Lower leg skin (tissue), 4 donors: ENCODE measurements at regions not wholly inside any gene's neighbourhood (a gene's known extent, or its start where the extent isn't known, plus 50 kb on each side); places are given as distances from the start of the nearest gene placed in this dataset.

Experiments
- DNase-seq, 2 donors: peaks; one replicate each; pipeline ENCODE4 v3.0.0-alpha.2; 2019; ENCODE audit warnings: low spot score in 2 of 2
- H3K4me3 ChIP-seq: fragments of 200-600 bp; sonication (generic); 2 replicates; pipeline ENCODE4 v1.5.1; 2017; ENCODE audit warnings: mild to moderate bottlenecking, low read depth; ENCODE audit not compliant: poor library complexity, severe bottlenecking
- CTCF ChIP-seq, 3 donors: fragments of 450-650 bp; IDR thresholded peaks; one replicate each; pipeline ENCODE4 v1.5.1; 2016; ENCODE audit warnings: antibody characterized with exemption in 3 of 3, mild to moderate bottlenecking in 3 of 3, moderate library complexity in 2 of 3
- POLR2A ChIP-seq, 2 donors: fragments of 450-650 bp; IDR thresholded peaks; one replicate each; pipeline ENCODE4 v1.6.1; 2016 to 2017; ENCODE audit warnings: antibody characterized with exemption in 2 of 2, mild to moderate bottlenecking in 1 of 2, moderate library complexity in 1 of 2
- WGBS, 2 donors: methylation state at CpG; one replicate each; pipeline ENCODE4 v1.1.5; 2018; 5-methylcytosine and 5-hydroxymethylcytosine counted together
- intact Hi-C: fragments of 100-400 bp; cut with DNase I; formaldehyde crosslinking; loops from one replicate; pipeline ENCODE4 v1.15.0; 2023; ENCODE audit warnings: low total_unique reads

DNA sequence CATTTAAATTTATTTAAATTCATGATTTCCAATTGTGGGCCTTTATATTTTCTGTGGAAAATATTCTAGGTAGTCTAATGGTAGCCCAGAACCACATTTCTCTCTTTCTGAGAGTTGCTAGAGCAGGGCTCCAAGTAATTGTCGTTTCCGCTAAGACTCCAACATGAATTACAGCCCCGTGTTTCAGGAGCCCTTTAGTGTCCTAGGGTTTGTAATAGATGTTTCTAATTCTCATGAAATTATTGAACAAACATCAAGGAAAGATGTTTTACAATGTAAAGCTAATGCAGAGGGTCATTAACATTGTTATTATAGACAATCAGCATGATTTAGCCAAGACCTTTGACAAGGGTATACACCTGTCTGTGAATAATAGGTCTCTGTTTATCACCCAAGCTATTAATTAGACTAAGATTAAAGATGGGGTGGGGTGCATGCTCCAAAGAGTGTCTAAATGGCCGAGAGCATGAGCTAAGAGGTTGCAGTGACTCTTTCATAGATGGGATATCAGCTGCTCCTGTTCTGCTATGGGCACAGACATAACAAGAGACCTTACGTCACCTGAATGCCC lies 81.8 kb upstream of the NTM start:
- intact Hi-C loops, result no loop called here
- H3K4me3 ChIP-seq, result no peak overlapping the region
- TF ChIP-seq POLR2A (IDR thresholded peaks at IDR 0.05) (no peak), CTCF (IDR thresholded peaks at IDR 0.05) (no peak)
- WGBS, 2 donors, result 77 to 80% methylated on average over 5 of the region's 5 CpGs
- no peak for DNase-seq

- WGBS, 2 donors, result 42 to 45% methylated on average over 3 of the region's 3 CpGs
- intact Hi-C loops, result no loop called here
- DNase-seq, result no peak
- TF ChIP-seq CTCF (IDR thresholded peaks at IDR 0.05), result no peak
- TF ChIP-seq POLR2A (IDR thresholded peaks at IDR 0.05), result no peak
- no peak overlapping the region for H3K4me3 ChIP-seq
These were observed 80.2 kb upstream of the NTM start for GRCh38 chr11:131290185-131290584.

DNA sequence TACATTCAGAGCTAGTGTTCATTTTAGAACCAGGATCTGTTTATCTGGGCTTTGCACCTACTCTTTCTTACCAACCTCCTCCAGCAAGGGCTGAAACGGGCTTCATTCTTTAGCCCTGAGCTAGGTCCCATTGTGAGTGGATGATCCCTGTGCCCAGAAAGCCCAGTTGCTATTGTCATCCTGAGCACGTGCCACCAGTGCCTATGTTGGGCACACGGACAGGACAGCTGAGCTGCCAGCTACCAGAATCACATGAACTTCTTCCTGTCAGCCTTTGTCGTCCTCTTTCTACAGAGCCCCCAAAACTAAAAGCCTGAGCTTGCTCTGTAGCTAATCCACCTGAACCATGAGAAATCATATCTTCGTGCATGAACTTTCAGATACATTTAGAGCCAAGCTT lies 74.4 kb upstream of the NTM start:
- no peak for TF ChIP-seq CTCF (IDR thresholded peaks at IDR 0.05)
- no peak for TF ChIP-seq POLR2A (IDR thresholded peaks at IDR 0.05)
- 73 to 83% methylated on average over 5 of the region's 5 CpGs for WGBS, 2 donors
- no peak overlapping the region for H3K4me3 ChIP-seq
- intact Hi-C loops, result no loop called here
- DNase-seq, result no peak

DNA sequence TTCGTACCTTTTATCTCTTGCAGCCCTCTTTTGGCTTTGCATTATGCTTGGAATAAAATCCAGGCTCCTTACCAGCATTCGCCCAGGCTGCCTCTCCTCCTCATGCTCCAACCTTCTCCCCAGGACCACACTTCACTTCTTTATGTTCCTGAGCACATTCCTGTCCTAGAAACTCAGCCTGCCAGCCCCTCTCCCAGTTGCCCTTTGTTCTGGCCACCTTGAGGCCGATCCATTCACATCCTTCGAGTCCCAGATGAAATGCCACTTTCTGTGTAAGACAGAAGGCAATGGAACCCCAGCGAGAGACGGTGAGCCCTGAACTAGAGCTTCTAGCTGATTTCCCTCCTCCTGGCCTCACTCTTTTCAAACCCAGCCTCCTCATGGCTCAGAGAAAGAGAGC lies 73.0 kb upstream of the NTM start:
- TF ChIP-seq CTCF (IDR thresholded peaks at IDR 0.05), result no peak
- no peak for TF ChIP-seq POLR2A (IDR thresholded peaks at IDR 0.05)
- WGBS, 2 donors, result 90 to 92% methylated on average over 6 of the region's 6 CpGs
- no peak overlapping the region for H3K4me3 ChIP-seq
- DNase-seq, result no peak
- intact Hi-C loops, result no loop called here

DNA sequence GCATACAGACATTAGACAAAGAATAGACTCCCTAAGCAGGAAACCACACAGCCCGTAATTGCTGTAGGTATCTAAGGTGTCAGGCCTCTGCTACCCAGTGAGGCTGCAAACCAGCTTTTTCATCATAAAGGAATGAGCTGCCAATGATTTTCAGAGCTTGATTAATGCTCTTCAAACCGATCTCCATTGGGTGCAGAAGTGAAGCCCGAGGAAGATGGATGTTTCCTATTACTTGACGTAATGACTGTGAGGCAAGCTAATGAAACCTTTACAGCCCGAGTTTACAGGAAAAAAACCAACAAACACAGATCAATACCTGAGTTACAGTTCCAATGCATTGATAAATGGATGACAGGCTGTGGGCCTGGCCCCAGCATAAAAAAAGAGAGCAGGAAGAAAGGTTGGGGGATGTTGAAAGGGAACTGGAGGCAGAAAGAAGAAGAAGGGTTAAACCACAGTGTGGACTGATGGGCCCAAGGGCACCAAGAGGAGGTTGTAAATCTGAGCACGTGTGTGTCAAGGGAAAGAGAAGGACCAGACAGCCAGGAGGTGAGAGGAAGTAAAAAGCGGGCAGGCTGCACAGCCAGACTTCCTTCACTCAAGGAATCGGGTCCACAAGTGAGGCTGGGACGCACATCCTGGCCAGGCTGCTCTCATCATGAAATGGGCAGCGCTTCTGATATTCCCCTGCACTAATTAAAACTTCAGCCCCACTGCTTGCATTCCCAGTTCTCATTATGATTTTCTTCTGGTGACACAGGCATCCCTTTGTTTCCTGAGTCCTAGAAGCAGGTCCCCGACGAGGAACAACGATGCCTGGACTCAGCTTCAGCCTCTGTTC lies 70.6 kb upstream of the NTM start:
- no peak overlapping the region for H3K4me3 ChIP-seq
- TF ChIP-seq POLR2A (IDR thresholded peaks at IDR 0.05) (no peak), CTCF (IDR thresholded peaks at IDR 0.05) (no peak)
- DNase-seq, result no peak
- 51 to 57% methylated on average over 13 of the region's 13 CpGs for WGBS, 2 donors
- intact Hi-C loops, result no loop called here

DNA sequence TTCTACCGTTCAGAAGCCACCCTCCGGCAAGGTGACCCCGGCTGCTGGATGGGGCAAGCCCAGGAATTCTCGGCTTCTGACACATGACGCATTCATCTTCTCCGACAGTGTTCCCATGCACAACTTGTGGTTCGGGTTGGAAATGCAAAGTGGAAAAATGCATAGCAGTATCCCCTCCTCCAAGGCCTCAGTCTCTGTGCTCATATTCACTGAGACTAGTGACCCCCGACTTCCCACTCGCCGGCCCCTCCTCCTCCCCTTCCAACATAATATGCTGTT lies 70.0 kb upstream of the NTM start:
- no peak overlapping the region for H3K4me3 ChIP-seq
- no peak for DNase-seq
- TF ChIP-seq CTCF (IDR thresholded peaks at IDR 0.05) (no peak), POLR2A (IDR thresholded peaks at IDR 0.05) (no peak)
- intact Hi-C loops, result no loop called here
- WGBS, 2 donors, result 50 to 62% methylated on average over 10 of the region's 10 CpGs
